Gastrocnemius medialis (tissue), 4 donors: ENCODE measurements at regions not wholly inside any gene's neighbourhood (a gene's known extent, or its start where the extent isn't known, plus 50 kb on each side); places are given as distances from the start of the nearest gene placed in this dataset.

ENCODE experiments used
- ATAC-seq, 2 donors: fragments of 150-250 bp; one replicate each; pipeline ENCODE4 v1.9.1; 2016
- DNase-seq, 2 donors: peaks; one replicate each; pipeline ENCODE4 v3.0.0-alpha.2; 2019
- H3K27ac ChIP-seq, 4 donors: fragments of 200-600 bp; sonication (generic); 1 replicate in 1 of 4; 2 replicates in 3 of 4; pipeline ENCODE4 v1.5.1; 2016 to 2018; ENCODE audit warnings: mild to moderate bottlenecking in 2 of 4, moderate library complexity in 1 of 4
- H3K27me3 ChIP-seq, 3 donors: fragments of 200-600 bp; sonication (generic) in 2 of 3; 1 replicate in 1 of 3; 2 replicates in 2 of 3; pipeline versions ENCODE4 v1.5.1 to v1.6.0; 2016 to 2019; ENCODE audit warnings: mild to moderate bottlenecking in 1 of 3, moderate library complexity in 1 of 3
- H3K36me3 ChIP-seq, 2 donors: fragments of 200-600 bp; sonication (generic) in 1 of 2; one replicate each; pipeline ENCODE4 v1.5.1; 2017 to 2018
- H3K4me1 ChIP-seq, 2 donors: fragments of 200-600 bp; sonication (generic) in 1 of 2; one replicate each; pipeline ENCODE4 v1.5.1; 2016 to 2017; ENCODE audit warnings: mild to moderate bottlenecking in 2 of 2
- H3K4me3 ChIP-seq, 4 donors: fragments of 200-600 bp; sonication (generic) in 3 of 4; 1 replicate in 1 of 4; 2 replicates in 3 of 4; pipeline ENCODE4 v1.5.1; 2016 to 2019; ENCODE audit warnings: mild to moderate bottlenecking in 2 of 4
- H3K9me3 ChIP-seq, 3 donors: fragments of 200-600 bp; sonication (generic) in 2 of 3; 1 replicate in 1 of 3; 2 replicates in 2 of 3; pipeline ENCODE4 v1.5.1; 2016 to 2019
- POLR2A ChIP-seq, 2 donors: fragments of 450-650 bp; IDR thresholded peaks; one replicate each; pipeline ENCODE4 v1.6.1; 2017; ENCODE audit warnings: antibody characterized with exemption in 2 of 2, mild to moderate bottlenecking in 2 of 2, moderate library complexity in 2 of 2
- in situ Hi-C, 4 donors: fragments of 200-750 bp; cut with MboI; loops; one replicate each; pipeline versions ENCODE4 v1.15.0 to v1.8.0; 2017; ENCODE audit warnings: low sequenced_read_pairs in 4 of 4
- intact Hi-C: fragments of 100-400 bp; cut with DNase I; formaldehyde crosslinking; loops from one replicate; pipeline ENCODE4 v1.15.1; 2023; ENCODE audit warnings: low total_unique reads
- TF ChIP-seq, protein P1 (sequence below), 5 experiments: fragments of 450-650 bp in 3 of 5; fragments of 200-600 bp in 2 of 5; sonication (generic) in 2 of 5; IDR thresholded peaks in 4 of 5; conservative IDR thresholded peaks in 1 of 5; 1 replicate in 4 of 5; 2 replicates in 1 of 5; pipeline ENCODE4 v1.5.1; 2016 to 2019; ENCODE audit warnings: antibody characterized with exemption in 5 of 5, mild to moderate bottlenecking in 3 of 5, moderate library complexity in 3 of 5

DNA sequence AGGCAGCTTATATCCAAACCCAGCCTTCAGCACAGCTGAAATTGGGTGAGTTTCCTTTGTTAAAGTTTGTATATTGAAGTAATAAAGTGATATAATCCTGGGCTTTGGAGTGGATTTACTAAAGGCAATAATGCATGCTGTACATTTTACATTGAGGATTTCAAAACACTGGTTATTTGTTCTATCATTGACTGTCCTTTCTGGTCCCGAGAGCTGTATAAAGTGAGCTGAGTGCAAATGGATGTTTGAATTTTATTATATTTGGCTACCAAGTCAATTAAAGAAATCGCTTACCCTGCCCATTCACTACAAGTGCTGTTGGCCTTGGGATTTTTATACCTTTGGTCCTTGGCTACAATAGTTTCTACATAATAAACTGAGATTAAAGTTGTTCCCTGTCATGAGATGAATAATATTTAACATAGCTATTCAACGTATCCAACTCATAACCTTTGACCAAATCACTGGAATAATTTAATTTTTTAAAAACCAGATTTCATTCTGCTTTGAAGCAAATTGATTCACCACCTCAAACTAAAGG, 207.9 kb downstream of the KLF5 start:
- no peak for ATAC-seq
- Histone ChIP-seq H3K4me1 (no peaks in the 10 kb centered on the region), H3K4me3 (no peak overlapping the region), H3K27me3 (no peaks in the 10 kb centered on the region), H3K36me3 (no peaks in the 10 kb centered on the region), H3K9me3 (no peaks in the 10 kb centered on the region), H3K27ac (no peak overlapping the region)
- intact Hi-C loops (no loop called here), in situ Hi-C loops (no loop called here)
- DNase-seq, result no peak
- TF ChIP-seq POLR2A (IDR thresholded peaks at IDR 0.05), result no peak
- TF ChIP-seq, protein P1, sequence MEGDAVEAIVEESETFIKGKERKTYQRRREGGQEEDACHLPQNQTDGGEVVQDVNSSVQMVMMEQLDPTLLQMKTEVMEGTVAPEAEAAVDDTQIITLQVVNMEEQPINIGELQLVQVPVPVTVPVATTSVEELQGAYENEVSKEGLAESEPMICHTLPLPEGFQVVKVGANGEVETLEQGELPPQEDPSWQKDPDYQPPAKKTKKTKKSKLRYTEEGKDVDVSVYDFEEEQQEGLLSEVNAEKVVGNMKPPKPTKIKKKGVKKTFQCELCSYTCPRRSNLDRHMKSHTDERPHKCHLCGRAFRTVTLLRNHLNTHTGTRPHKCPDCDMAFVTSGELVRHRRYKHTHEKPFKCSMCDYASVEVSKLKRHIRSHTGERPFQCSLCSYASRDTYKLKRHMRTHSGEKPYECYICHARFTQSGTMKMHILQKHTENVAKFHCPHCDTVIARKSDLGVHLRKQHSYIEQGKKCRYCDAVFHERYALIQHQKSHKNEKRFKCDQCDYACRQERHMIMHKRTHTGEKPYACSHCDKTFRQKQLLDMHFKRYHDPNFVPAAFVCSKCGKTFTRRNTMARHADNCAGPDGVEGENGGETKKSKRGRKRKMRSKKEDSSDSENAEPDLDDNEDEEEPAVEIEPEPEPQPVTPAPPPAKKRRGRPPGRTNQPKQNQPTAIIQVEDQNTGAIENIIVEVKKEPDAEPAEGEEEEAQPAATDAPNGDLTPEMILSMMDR (IDR thresholded peaks at IDR 0.05 in 4 of 5, conservative IDR thresholded peaks at IDR 0.05 in 1 of 5), result no peak

DNA sequence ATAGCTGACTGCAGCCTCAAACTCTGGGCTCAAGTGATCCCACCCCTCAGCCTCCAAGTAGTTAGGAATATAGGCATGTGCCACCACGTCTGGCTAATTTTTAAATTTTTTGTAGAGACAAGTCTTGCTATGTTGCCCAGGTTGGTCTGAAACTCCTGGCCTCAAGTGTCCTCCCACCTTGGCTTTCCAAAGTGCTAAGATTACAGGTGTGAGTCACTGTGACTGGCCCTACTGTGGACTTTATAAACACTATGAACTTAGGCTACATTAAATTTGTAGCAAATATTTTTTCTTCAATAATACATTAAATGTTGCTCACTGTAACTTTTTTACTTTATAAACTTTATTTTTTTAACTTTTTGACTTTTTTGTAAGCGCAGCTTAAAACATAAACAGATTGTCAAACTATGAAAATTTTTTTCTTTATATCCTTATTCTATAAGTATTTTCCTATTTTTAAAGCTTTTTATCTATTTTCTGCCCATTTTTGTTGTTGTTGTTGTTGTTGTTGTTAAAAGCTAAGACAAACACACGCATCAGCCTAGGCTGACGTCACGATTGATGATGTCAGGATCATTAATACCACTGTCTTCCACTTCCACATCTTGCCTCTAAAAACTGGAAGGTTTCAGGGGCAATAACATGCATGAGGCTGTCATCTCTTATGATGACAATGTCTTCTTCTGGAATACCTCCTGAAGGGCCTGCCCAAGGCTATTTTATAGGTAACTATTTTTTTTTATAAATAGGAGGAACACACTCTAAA, 204.2 kb downstream of the KLF5 start:
- H3K4me1 ChIP-seq, result no peaks in the 10 kb centered on the region
- no peak overlapping the region for H3K4me3 ChIP-seq
- DNase-seq, result no peak
- H3K27ac ChIP-seq, result no peak overlapping the region
- no peaks in the 10 kb centered on the region for H3K9me3 ChIP-seq
- intact Hi-C loops (no loop called here), in situ Hi-C loops (no loop called here)
- TF ChIP-seq, protein P1 (IDR thresholded peaks at IDR 0.05 in 4 of 5, conservative IDR thresholded peaks at IDR 0.05 in 1 of 5), result no peak
- no peak for TF ChIP-seq POLR2A (IDR thresholded peaks at IDR 0.05)
- no peak for ATAC-seq
- no peaks in the 10 kb centered on the region for H3K36me3 ChIP-seq
- no peaks in the 10 kb centered on the region for H3K27me3 ChIP-seq

DNA sequence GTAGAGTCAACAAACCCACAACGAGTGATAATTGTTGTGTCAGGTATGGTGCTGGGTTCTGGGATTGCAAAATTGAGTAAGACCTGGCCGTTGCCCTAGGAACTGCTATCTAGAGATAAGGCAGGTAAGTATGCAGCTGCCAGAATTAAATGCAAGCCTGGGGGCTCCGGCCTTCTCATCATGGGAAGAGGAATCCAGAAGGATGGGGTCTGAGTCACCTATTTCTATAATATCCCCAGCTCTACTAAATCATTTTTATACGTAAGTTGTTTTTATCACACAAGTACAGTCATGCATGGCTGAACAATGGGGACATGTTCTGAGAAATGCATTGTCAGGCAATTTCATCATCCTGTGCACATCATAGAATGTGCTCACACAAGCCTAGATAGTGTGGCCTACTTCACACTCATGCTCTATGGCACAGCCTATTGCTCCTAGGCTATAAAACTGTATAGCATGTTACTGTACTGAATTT, 203.0 kb downstream of the KLF5 start:
- DNase-seq (no peak), ATAC-seq (no peak)
- intact Hi-C loops (no loop called here), in situ Hi-C loops (no loop called here)
- Histone ChIP-seq H3K4me3 (no peak overlapping the region), H3K27ac (no peak overlapping the region), H3K4me1 (no peaks in the 10 kb centered on the region), H3K36me3 (no peaks in the 10 kb centered on the region), H3K9me3 (no peaks in the 10 kb centered on the region), H3K27me3 (no peaks in the 10 kb centered on the region)
- TF ChIP-seq POLR2A (IDR thresholded peaks at IDR 0.05), result no peak
- TF ChIP-seq, protein P1 (IDR thresholded peaks at IDR 0.05 in 4 of 5, conservative IDR thresholded peaks at IDR 0.05 in 1 of 5), result no peak

DNA sequence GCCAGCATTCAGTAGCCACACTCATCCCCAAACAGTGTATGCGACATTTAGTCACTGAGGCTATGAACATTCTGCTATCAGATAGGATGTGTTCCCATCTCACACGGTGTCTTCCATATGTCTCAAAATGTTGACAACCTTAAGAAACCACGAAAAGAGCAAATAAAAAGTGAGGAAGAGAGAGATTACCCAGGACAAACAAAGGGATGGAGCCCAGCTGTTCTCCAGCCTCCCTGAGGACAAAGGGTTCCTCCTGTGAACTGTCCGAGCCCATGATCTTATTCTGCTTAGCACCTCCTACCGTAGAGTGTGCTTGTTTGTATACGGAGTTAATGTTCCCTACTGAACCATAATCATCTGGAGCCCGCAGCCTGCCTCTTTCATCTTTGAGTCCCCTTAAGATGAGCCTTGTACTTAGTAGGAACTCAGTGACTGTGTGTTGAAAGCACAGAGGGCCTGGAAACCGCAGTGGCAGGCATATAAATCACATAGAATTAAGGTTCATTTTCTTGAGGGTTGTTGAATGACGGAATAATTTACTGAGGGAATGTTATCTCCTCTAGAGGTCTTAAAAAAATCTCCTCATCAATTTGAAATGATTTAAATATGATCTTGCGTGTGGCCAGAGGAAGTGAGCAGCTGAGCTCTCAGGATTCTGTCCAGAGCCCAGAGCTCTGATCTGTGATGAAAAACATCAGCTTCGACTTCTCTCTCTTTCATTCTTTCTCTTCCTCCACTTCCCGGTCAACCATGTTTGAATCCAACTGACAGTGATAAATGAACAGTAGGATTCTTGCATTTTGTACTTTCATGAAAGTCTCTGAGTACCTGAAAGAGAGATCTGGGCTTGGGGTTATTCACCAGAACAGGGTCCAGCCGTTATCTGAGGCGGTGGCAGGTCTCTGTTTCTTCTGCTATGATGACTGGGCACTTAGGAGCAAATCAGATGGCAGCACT, 200.5 kb downstream of the KLF5 start:
- in situ Hi-C loops, result no loop called here
- Histone ChIP-seq H3K4me3 (no peak overlapping the region), H3K27me3 (no peaks in the 10 kb centered on the region), H3K36me3 (no peaks in the 10 kb centered on the region), H3K27ac (no peak overlapping the region), H3K4me1 (no peaks in the 10 kb centered on the region), H3K9me3 (no peaks in the 10 kb centered on the region)
- no peak for ATAC-seq
- intact Hi-C loops, result no loop called here
- no peak for TF ChIP-seq POLR2A (IDR thresholded peaks at IDR 0.05)
- TF ChIP-seq, protein P1 (IDR thresholded peaks at IDR 0.05 in 4 of 5, conservative IDR thresholded peaks at IDR 0.05 in 1 of 5), result no peak
- no peak for DNase-seq
